ENCODE measurements at regions not wholly inside any gene's neighbourhood (a gene's known extent, or its start where the extent isn't known, plus 50 kb on each side); places are given as distances from the start of the nearest gene placed in this dataset.

GRCh38 chr15:66625974-66626373, 60.2 kb upstream of the LCTL start:
- peaks cover 0 to 23% (median 22%) of the 10 kb centered on the region in 5 donors for H3K4me1 ChIP-seq (ENCODE audit: control insufficient read depth in 5 of 5, insufficient read depth in 5 of 5, low read length in 5 of 5)
- no peak overlapping the region for H3K9ac ChIP-seq (ENCODE audit: low read length in 5 of 5)

GRCh38 chr15:66628976-66629723, 63.4 kb upstream of the LCTL start:
- Histone ChIP-seq H3K27ac (ENCODE audit: low read depth, low read length) (no peak overlapping the region), H3K4me3 (ENCODE audit: low read depth in 1 of 5, low read length in 5 of 5) (no peak overlapping the region), H3K9ac (ENCODE audit: low read length in 5 of 5) (no peak overlapping the region), H3K27me3 (ENCODE audit: control insufficient read depth in 5 of 5, insufficient read depth in 4 of 5, low read length in 5 of 5) (no peaks in the 10 kb centered on the region), H3K4me1 (ENCODE audit: control insufficient read depth in 5 of 5, insufficient read depth in 5 of 5, low read length in 5 of 5) (peaks cover 0 to 24% (median 18%) of the 10 kb centered on the region in 5 donors), H3K9me3 (ENCODE audit: control insufficient read depth in 5 of 5, low read length in 5 of 5) (no peaks in the 10 kb centered on the region), H3K36me3 (ENCODE audit: control insufficient read depth in 5 of 5, insufficient read depth in 5 of 5, low read length in 5 of 5) (no peaks in the 10 kb centered on the region)

More at GRCh38 chr15:66625974-66626373, 60.2 kb upstream of the LCTL start:
- no peaks in the 10 kb centered on the region for H3K36me3 ChIP-seq (ENCODE audit: control insufficient read depth in 5 of 5, insufficient read depth in 5 of 5, low read length in 5 of 5)
- no peaks in the 10 kb centered on the region for H3K27me3 ChIP-seq (ENCODE audit: control insufficient read depth in 5 of 5, insufficient read depth in 4 of 5, low read length in 5 of 5)
- H3K4me3 ChIP-seq (ENCODE audit: low read depth in 1 of 5, low read length in 5 of 5): no peak overlapping the region
- H3K27ac ChIP-seq (ENCODE audit: low read depth, low read length): no peak overlapping the region
- no peaks in the 10 kb centered on the region for H3K9me3 ChIP-seq (ENCODE audit: control insufficient read depth in 5 of 5, low read length in 5 of 5)

- Histone ChIP-seq H3K4me1 (ENCODE audit: control insufficient read depth in 5 of 5, insufficient read depth in 5 of 5, low read length in 5 of 5) (peaks cover 0 to 24% (median 18%) of the 10 kb centered on the region in 5 donors), H3K9me3 (ENCODE audit: control insufficient read depth in 5 of 5, low read length in 5 of 5) (no peaks in the 10 kb centered on the region), H3K27me3 (ENCODE audit: control insufficient read depth in 5 of 5, insufficient read depth in 4 of 5, low read length in 5 of 5) (no peaks in the 10 kb centered on the region), H3K4me3 (ENCODE audit: low read depth in 1 of 5, low read length in 5 of 5) (no peak overlapping the region), H3K9ac (ENCODE audit: low read length in 5 of 5) (no peak overlapping the region), H3K36me3 (ENCODE audit: control insufficient read depth in 5 of 5, insufficient read depth in 5 of 5, low read length in 5 of 5) (no peaks in the 10 kb centered on the region), H3K27ac (ENCODE audit: low read depth, low read length) (no peak overlapping the region)
Observed at GRCh38 chr15:66629817-66630576, 64.2 kb upstream of the LCTL start.

- Histone ChIP-seq H3K36me3 (ENCODE audit: control insufficient read depth in 5 of 5, insufficient read depth in 5 of 5, low read length in 5 of 5) (no peaks in the 10 kb centered on the region), H3K27ac (ENCODE audit: low read depth, low read length) (no peak overlapping the region), H3K9me3 (ENCODE audit: control insufficient read depth in 5 of 5, low read length in 5 of 5) (no peaks in the 10 kb centered on the region), H3K4me3 (ENCODE audit: low read depth in 1 of 5, low read length in 5 of 5) (no peak overlapping the region), H3K4me1 (ENCODE audit: control insufficient read depth in 5 of 5, insufficient read depth in 5 of 5, low read length in 5 of 5) (peaks cover 0 to 24% (median 18%) of the 10 kb centered on the region in 5 donors), H3K27me3 (ENCODE audit: control insufficient read depth in 5 of 5, insufficient read depth in 4 of 5, low read length in 5 of 5) (no peaks in the 10 kb centered on the region), H3K9ac (ENCODE audit: low read length in 5 of 5) (no peak overlapping the region)
Observed at GRCh38 chr15:66630801-66631351, 65.1 kb upstream of the LCTL start.

- Histone ChIP-seq H3K27me3 (ENCODE audit: control insufficient read depth in 5 of 5, insufficient read depth in 4 of 5, low read length in 5 of 5) (no peaks in the 10 kb centered on the region), H3K27ac (ENCODE audit: low read depth, low read length) (no peak overlapping the region), H3K36me3 (ENCODE audit: control insufficient read depth in 5 of 5, insufficient read depth in 5 of 5, low read length in 5 of 5) (no peaks in the 10 kb centered on the region), H3K4me1 (ENCODE audit: control insufficient read depth in 5 of 5, insufficient read depth in 5 of 5, low read length in 5 of 5) (peaks cover 0 to 24% (median 18%) of the 10 kb centered on the region in 5 donors), H3K9me3 (ENCODE audit: control insufficient read depth in 5 of 5, low read length in 5 of 5) (no peaks in the 10 kb centered on the region), H3K4me3 (ENCODE audit: low read depth in 1 of 5, low read length in 5 of 5) (no peak overlapping the region), H3K9ac (ENCODE audit: low read length in 5 of 5) (no peak overlapping the region)
Observed at GRCh38 chr15:66631616-66632263, 65.9 kb upstream of the LCTL start.

- H3K27me3 ChIP-seq (ENCODE audit: control insufficient read depth in 5 of 5, insufficient read depth in 4 of 5, low read length in 5 of 5): no peaks in the 10 kb centered on the region
- H3K4me1 ChIP-seq (ENCODE audit: control insufficient read depth in 5 of 5, insufficient read depth in 5 of 5, low read length in 5 of 5): peaks cover 0 to 24% (median 18%) of the 10 kb centered on the region in 5 donors
- peak overlapping the region in 1 of 5 donors; percentile 2 for H3K4me3 ChIP-seq (ENCODE audit: low read depth in 1 of 5, low read length in 5 of 5)
- H3K36me3 ChIP-seq (ENCODE audit: control insufficient read depth in 5 of 5, insufficient read depth in 5 of 5, low read length in 5 of 5): no peaks in the 10 kb centered on the region
- H3K9ac ChIP-seq (ENCODE audit: low read length in 5 of 5): no peak overlapping the region
- H3K27ac ChIP-seq (ENCODE audit: low read depth, low read length): no peak overlapping the region
- no peaks in the 10 kb centered on the region for H3K9me3 ChIP-seq (ENCODE audit: control insufficient read depth in 5 of 5, low read length in 5 of 5)
Observed at GRCh38 chr15:66633041-66633937, 67.5 kb upstream of the LCTL start.

GRCh38 chr15:66633938-66634250, 68.1 kb upstream of the LCTL start:
- Histone ChIP-seq H3K27me3 (ENCODE audit: control insufficient read depth in 5 of 5, insufficient read depth in 4 of 5, low read length in 5 of 5) (no peaks in the 10 kb centered on the region), H3K27ac (ENCODE audit: low read depth, low read length) (no peak overlapping the region), H3K9ac (ENCODE audit: low read length in 5 of 5) (no peak overlapping the region), H3K36me3 (ENCODE audit: control insufficient read depth in 5 of 5, insufficient read depth in 5 of 5, low read length in 5 of 5) (no peaks in the 10 kb centered on the region), H3K9me3 (ENCODE audit: control insufficient read depth in 5 of 5, low read length in 5 of 5) (no peaks in the 10 kb centered on the region), H3K4me1 (ENCODE audit: control insufficient read depth in 5 of 5, insufficient read depth in 5 of 5, low read length in 5 of 5) (peaks cover 0 to 24% (median 18%) of the 10 kb centered on the region in 5 donors), H3K4me3 (ENCODE audit: low read depth in 1 of 5, low read length in 5 of 5) (no peak overlapping the region)

- Histone ChIP-seq H3K27me3 (ENCODE audit: control insufficient read depth in 5 of 5, insufficient read depth in 4 of 5, low read length in 5 of 5) (no peaks in the 10 kb centered on the region), H3K4me3 (ENCODE audit: low read depth in 1 of 5, low read length in 5 of 5) (no peak overlapping the region), H3K27ac (ENCODE audit: low read depth, low read length) (no peak overlapping the region), H3K4me1 (ENCODE audit: control insufficient read depth in 5 of 5, insufficient read depth in 5 of 5, low read length in 5 of 5) (peaks cover 0 to 24% (median 18%) of the 10 kb centered on the region in 5 donors), H3K9ac (ENCODE audit: low read length in 5 of 5) (no peak overlapping the region), H3K36me3 (ENCODE audit: control insufficient read depth in 5 of 5, insufficient read depth in 5 of 5, low read length in 5 of 5) (no peaks in the 10 kb centered on the region), H3K9me3 (ENCODE audit: control insufficient read depth in 5 of 5, low read length in 5 of 5) (no peaks in the 10 kb centered on the region)
Observed at GRCh38 chr15:66634540-66634939, 67.5 kb upstream of the SMAD6 start.

GRCh38 chr15:66635006-66635405, 67.0 kb upstream of the SMAD6 start:
- H3K36me3 ChIP-seq (ENCODE audit: control insufficient read depth in 5 of 5, insufficient read depth in 5 of 5, low read length in 5 of 5): no peaks in the 10 kb centered on the region
- H3K4me1 ChIP-seq (ENCODE audit: control insufficient read depth in 5 of 5, insufficient read depth in 5 of 5, low read length in 5 of 5): peaks cover 0 to 24% (median 18%) of the 10 kb centered on the region in 5 donors

More at GRCh38 chr15:66635006-66635405, 67.0 kb upstream of the SMAD6 start:
- no peak overlapping the region for H3K27ac ChIP-seq (ENCODE audit: low read depth, low read length)
- no peak overlapping the region for H3K9ac ChIP-seq (ENCODE audit: low read length in 5 of 5)
- H3K9me3 ChIP-seq (ENCODE audit: control insufficient read depth in 5 of 5, low read length in 5 of 5): no peaks in the 10 kb centered on the region
- no peaks in the 10 kb centered on the region for H3K27me3 ChIP-seq (ENCODE audit: control insufficient read depth in 5 of 5, insufficient read depth in 4 of 5, low read length in 5 of 5)
- no peak overlapping the region for H3K4me3 ChIP-seq (ENCODE audit: low read depth in 1 of 5, low read length in 5 of 5)

Data from subcutaneous abdominal adipose tissue (tissue), 5 donors.